ENCODE measurements at regions not wholly inside any gene's neighbourhood (a gene's known extent, or its start where the extent isn't known, plus 50 kb on each side); places are given as distances from the start of the nearest gene placed in this dataset.

DNA sequence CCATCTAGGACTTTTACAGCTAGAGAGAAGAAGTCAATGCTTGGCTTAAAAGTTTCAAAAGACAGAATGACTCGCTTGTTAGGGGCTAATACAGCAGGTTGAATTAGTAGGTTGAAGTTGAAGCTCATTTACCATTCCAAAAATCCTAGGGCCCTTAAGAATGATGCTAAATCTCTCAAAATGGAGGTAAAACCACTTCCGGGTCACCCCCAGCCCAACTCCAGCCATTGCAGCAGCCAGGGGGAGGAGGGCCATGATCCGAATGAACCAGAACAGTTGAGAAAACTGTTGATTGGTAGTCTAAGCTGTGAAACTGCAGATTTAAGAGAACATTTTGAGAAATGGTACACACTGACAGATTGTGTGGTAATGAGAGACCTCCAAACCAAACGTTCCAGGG, 245.4 kb downstream of the HNRNPD start:
- no peak for TF ChIP-seq CTCF (IDR thresholded peaks at IDR 0.05)
- no peak for TF ChIP-seq EZH2 (IDR thresholded peaks at IDR 0.05)
- TF ChIP-seq EZH2phosphoT487 (IDR thresholded peaks at IDR 0.05) = no peak

All from neural progenitor cell (in vitro differentiated cells).